ENCODE measurements at regions not wholly inside any gene's neighbourhood (a gene's known extent, or its start where the extent isn't known, plus 50 kb on each side); places are given as distances from the start of the nearest gene placed in this dataset.

GRCh38 chr4:152089584-152089983 lies 328.8 kb upstream of the GATB start:
- DNase-seq = no peak

- no peak for DNase-seq
Measured at GRCh38 chr4:152087335-152087734, 326.5 kb upstream of the GATB start.

- DNase-seq = no peak
Measured at GRCh38 chr4:152085657-152086056, 324.9 kb upstream of the GATB start.

GRCh38 chr4:152083338-152083737 lies 322.5 kb upstream of the GATB start:
- DNase-seq = no peak

DNA sequence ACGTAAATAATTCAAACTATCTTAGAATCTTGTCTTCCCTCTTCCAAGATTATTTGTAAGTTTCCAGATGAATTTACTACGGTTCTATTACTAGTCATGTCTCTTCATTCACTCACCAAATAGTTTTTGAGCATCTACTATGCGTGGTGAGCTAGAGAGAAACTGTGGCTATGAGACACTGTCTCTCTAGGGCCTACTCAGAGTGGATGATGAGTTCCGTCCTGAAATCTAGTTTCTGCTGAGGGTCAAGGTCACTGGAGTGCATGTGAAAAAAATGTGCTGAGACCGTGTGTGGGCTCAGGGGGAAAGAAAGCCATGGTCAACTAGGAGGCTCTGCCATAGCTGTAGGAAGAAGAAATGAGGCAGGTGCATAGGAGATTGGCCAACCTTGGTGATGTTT lies 320.2 kb upstream of the GATB start:
- DNase-seq = no peak

GRCh38 chr4:152079543-152080293 lies 318.9 kb upstream of the GATB start:
- DNase-seq = no peak

DNA sequence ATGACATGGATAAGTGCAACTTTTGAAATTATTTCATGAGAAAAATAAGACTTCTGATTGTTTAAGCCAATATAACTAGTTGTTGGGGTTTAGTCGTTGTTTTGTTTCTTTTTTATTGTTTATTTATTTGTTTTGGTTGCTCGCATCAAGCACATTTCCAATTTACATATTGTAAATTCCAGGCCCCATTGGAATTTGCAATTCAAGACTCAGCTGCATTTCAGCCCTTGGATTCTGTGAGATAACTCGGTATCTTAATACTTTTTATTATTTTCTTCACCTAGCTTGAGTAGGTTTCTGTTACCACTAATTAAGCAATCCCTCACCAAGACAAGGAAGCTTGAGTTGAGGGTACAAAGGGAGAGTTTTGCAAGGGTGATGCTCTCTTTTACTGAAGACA lies 318.3 kb upstream of the GATB start:
- DNase-seq = no peak

GRCh38 chr4:152077582-152077981 lies 316.8 kb upstream of the GATB start:
- DNase-seq = no peak

- no peak for DNase-seq
Measured at GRCh38 chr4:152075253-152075928, 314.6 kb upstream of the GATB start.

DNA sequence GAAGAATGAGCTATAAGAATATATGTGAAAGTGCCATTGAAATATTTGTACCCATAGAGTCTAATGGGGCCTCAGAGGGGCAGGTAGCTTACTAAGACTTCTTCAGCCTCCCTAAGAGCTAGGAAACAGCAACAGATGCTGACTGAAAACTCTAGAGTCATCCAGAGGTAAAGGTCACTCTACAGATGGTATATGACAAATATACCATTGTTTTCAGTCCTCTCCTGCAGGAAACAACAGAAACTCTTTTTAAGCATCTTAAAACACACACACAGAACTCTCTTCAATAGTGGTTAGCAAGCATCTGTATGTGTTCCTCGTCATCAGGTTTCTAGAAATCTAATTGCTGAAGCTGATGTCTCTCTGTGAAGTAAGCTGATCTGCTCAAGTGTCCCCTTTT lies 313.8 kb upstream of the GATB start:
- no peak for DNase-seq

- no peak for DNase-seq
Measured at GRCh38 chr4:152074088-152074437, 313.3 kb upstream of the GATB start.

DNA sequence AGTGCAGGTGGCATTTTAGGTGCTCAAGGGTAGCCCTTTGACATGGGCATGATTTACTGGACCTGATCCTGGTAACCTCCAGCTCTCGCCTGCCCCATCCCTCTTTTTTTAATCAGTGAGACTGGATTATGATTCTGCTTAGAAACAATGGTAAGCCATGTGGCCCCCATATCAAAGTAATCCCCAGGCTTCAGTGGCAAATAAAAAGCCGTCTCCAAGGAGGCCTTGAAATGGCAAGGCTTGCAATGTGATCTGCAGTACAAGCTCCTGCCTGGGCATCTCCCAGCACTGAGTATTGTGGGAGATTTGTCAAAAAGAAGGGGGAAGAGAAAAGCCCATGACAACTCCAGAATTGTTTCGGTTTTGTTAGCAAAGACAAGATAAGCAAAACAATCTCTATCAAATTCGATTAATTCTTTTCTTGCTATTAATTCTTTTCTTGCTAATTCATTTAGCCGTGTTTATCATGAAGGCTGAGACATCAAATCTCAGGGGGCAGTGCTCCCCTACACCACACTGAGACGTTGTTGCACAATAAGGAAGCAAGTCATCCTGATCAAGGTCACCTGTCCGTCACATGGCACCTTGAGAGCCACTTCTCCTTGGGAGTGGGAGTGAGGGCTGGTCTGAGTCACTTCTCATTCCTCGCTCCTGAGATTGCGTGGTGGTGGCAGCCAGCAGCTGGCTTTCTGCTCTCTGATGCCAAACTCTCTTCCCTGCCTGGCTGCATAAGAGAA lies 312.7 kb upstream of the GATB start:
- DNase-seq = no peak

DNA sequence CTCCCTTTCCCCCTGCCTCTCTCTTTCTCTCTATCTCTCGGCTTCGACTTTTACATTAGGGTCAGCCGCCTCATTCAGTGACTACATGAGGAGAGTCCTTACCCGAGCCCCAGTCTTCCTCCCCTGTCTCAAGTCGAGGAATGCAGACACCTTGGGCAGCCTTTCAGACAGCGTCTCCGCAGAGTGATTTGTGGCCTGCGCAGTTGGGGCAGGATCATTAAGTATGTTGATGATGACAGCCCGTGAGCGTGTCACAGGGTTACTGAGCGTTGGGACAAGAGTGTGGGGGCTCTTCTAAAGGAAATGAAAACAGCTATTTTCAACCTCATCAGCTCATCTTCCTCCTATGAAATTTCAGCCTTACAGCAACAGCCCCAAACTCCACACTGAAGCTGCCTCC lies 312.1 kb upstream of the GATB start:
- DNase-seq = no peak

DNA sequence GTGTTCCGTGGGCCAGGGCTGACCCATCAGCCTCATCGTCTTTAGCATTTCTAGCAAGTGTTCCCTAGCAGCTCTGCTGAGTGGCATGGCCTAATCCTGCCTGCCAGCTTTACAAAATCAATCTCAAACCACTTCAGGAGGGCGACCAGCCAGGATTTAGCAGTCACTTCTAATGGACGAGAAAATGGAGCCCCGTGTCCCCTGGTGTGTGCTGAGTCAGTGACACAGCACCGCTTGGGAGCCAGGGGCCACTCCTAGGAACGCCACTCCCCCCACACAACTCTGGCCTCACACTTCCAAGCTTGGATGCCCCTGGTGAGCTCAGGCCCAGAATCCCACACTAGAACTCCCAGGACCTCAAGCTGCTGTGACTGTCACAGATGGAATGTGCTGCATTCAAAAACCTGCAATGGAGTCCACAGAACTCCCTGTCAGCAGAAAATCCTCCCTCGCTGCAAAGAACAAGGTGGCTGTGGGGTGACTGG lies 311.2 kb upstream of the GATB start:
- DNase-seq = no peak

GRCh38 chr4:152070854-152071253 lies 310.0 kb upstream of the GATB start:
- no peak for DNase-seq

DNA sequence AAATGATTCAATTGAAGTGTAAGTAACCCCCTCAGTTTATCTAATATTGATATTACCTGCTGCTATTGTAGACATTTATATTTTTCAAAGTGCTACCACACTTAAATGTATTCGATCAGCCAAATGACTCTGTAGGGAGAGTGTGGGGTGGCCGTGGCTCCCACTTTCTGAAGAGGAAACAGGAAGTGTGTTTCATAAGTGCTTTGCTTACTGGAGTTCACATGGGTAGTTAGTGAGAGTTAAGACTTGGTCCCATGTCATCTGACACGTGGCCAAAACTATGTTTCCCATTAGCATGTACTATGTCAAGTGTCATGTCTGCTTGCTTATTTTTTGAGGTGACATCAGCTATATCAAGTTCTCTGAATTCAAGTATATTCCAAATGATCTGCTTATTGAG lies 308.1 kb upstream of the GATB start:
- no peak for DNase-seq

GRCh38 chr4:152065545-152065944 lies 304.7 kb upstream of the GATB start:
- no peak for DNase-seq

- no peak for DNase-seq
Measured at GRCh38 chr4:152064753-152065152, 303.9 kb upstream of the GATB start.

DNA sequence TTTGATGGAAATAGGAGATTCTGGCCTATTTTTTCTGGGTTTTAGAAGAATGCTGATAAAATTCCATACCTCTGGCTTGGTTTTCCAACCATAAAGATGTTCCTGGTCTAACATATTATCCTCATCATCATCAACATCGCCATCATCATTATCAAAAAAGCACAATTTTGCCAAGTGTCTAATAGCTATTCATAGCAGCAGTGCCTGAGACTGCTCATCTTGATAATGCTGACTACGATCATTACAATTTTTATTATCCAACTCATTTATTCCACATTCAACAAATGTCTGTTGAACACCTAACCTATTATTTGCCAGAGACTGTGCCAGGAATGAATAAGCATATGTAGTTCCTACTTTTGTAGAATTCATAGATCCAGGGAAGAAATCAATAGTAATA lies 303.5 kb upstream of the GATB start:
- no peak for DNase-seq

DNA sequence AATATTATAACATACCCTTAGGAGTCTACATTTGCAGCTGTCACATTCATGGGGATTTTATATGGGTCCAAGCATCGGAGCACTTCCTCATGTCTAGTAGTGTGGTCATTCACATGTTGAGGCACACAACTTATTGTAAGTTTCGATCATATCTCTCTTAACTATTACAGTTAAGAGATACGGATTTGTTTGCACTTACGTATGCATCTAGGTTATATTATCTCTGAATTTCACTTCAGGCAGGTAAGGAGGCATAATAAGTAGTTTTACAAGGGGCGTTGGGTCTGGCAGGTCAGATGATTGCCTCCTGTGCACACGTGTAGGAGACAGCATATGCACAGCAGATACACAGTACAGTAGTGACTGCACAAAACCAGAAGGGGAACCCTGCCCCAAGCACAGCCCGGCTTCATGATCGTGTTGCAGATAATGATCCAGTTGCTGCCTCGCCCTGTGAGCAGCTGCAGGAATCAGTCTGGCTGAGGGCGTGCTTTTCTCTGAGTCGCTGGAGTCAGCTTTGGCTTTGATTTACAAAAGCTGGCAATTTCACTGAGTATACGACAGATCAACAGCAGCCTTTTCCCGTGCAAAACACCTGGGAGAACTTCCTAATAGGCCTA lies 302.9 kb upstream of the GATB start:
- no peak for DNase-seq

DNA sequence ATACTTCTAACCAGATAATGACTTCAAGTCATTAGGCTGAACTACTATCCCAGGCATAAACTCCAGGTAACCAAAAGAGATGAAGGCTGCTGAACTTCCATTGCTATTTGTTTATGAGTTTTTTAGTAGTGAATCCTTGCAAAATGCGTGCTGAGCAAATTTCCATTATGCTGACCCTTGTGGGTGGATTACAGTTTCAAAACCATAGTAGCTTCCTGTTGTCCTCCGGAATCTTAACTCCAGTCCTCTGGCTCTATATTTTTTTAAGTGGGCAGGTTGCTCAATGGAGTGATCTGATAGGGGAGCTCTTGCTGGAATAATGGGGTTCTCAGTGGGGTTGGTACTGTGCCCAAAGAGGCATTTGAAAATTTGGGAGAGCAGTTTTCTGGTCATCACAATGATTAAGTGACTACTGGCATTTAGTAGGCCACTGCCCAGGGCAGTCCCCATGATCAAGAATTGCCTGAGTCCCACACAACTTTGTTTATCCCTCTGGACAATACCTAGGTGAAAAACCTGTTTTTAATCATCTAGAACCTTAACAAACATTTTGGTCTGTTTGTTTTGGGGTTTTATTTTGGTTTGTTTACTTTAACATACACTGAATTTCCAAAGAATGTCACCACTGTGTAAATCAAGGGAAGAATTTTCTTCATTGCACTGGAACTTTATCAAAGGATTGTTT lies 302.3 kb upstream of the GATB start:
- no peak for DNase-seq

DNA sequence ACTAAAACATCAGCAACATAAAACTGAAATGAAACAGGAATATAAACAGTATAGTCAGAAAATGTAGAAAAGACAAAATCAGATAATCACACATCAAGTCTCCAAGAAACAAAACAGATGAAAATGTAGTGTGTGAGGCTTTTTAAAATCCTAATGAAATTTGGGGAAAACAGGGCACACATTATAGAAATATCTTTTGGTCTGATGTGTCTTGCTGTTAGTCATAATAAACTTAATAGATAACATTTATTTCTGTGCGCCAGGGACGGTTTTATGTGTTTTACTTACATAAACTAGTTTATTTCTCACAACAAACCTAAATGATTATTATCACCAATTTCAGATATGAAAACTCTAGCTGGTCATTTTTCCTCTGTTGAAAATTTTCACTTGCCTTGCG lies 293.9 kb upstream of the GATB start:
- no peak for DNase-seq
